Loucy (cell line): ENCODE measurements at regions not wholly inside any gene's neighbourhood (a gene's known extent, or its start where the extent isn't known, plus 50 kb on each side); places are given as distances from the start of the nearest gene placed in this dataset.

ENCODE experiments used
- H2AFZ ChIP-seq: fragments of 200-600 bp; sonication (generic); 2 replicates; pipeline ENCODE4 v1.6.0; 2016; ENCODE audit warnings: antibody characterized with exemption, mild to moderate bottlenecking, low read length, moderate library complexity
- H3F3A ChIP-seq: fragments of 200-600 bp; 2 replicates; pipeline ENCODE4 v1.6.0; 2016; ENCODE audit warnings: antibody characterized with exemption, low read depth, mild to moderate bottlenecking
- H3K27me3 ChIP-seq: fragments of 200-600 bp; sonication (generic); 2 replicates; pipeline ENCODE4 v1.6.1; 2014; ENCODE audit warnings: low read length, mild to moderate bottlenecking; ENCODE audit not compliant: insufficient read depth, poor library complexity, severe bottlenecking
- H3K36me3 ChIP-seq: fragments of 200-600 bp; sonication (generic); 2 replicates; pipeline ENCODE4 v1.6.1; 2016; ENCODE audit warnings: low read length; ENCODE audit not compliant: insufficient read depth
- H3K4me1 ChIP-seq: fragments of 200-600 bp; sonication (generic); 2 replicates; pipeline ENCODE4 v1.5.1; 2014; ENCODE audit warnings: low read length, mild to moderate bottlenecking; ENCODE audit not compliant: insufficient read depth, poor library complexity, severe bottlenecking
- H3K4me2 ChIP-seq: fragments of 200-600 bp; sonication (generic); 2 replicates; pipeline ENCODE4 v1.6.0; 2014; ENCODE audit warnings: antibody characterized with exemption, low read length, low read depth, mild to moderate bottlenecking; ENCODE audit not compliant: poor library complexity, severe bottlenecking
- H3K4me3 ChIP-seq: fragments of 200-600 bp; sonication (generic); 2 replicates; pipeline ENCODE4 v1.5.1; 2014; ENCODE audit warnings: low read length, mild to moderate bottlenecking, mixed read lengths; ENCODE audit not compliant: poor library complexity, severe bottlenecking
- H3K79me2 ChIP-seq: fragments of 200-600 bp; sonication (generic); 2 replicates; pipeline ENCODE4 v1.6.1; 2014; ENCODE audit warnings: low read length; ENCODE audit not compliant: insufficient read depth
- H3K9ac ChIP-seq: fragments of 200-600 bp; sonication (generic); 2 replicates; pipeline ENCODE4 v1.6.0; 2014; ENCODE audit warnings: mild to moderate bottlenecking, low read depth, low read length, moderate library complexity; ENCODE audit not compliant: poor library complexity, severe bottlenecking
- H3K9me2 ChIP-seq: fragments of 200-600 bp; sonication (generic); replicated peaks from 2 replicates; pipeline ENCODE4 v1.6.1; 2016; ENCODE audit warnings: low read depth, low read length, mixed read lengths
- H3K9me3 ChIP-seq: fragments of 200-600 bp; sonication (generic); 2 replicates; pipeline ENCODE4 v1.6.1; 2014; ENCODE audit warnings: mild to moderate bottlenecking, antibody characterized with exemption, low read length, low read depth; ENCODE audit not compliant: insufficient read depth
- H4K20me1 ChIP-seq: fragments of 200-600 bp; sonication (generic); 2 replicates; pipeline ENCODE4 v1.6.0; 2014; ENCODE audit warnings: antibody characterized with exemption, low read length, mild to moderate bottlenecking; ENCODE audit not compliant: insufficient read depth, poor library complexity, severe bottlenecking
- EZH2phosphoT487 ChIP-seq: fragments of 200-600 bp; IDR thresholded peaks from 2 replicates; pipeline ENCODE4 v1.6.1; 2018; ENCODE audit warnings: antibody characterized with exemption, mild to moderate bottlenecking, moderate library complexity, borderline replicate concordance
- TF ChIP-seq, protein P1 (sequence below): fragments of 200-600 bp; sonication (generic); conservative IDR thresholded peaks from 2 replicates; pipeline ENCODE4 v1.5.1; 2014; ENCODE audit warnings: mild to moderate bottlenecking, antibody characterized with exemption, low read length

DNA sequence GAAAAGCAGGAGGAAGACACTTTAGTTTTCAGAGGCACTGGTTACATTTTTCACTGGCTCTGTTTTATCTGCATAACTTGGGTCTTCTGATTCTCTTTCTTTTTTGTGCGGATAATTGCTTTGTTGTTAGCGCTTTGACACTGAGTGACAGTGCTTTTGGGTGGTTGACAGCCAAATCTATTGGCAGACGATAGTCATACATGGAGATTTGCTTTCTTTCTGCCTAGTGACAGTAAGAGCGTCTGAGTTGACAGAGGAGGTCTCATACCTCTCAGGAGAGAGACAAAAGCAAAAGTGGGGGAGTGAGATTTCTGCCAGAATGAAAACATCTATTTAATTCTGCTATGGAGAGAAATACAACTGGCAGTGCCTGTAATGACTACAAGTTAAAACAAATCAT is 2278.0 kb upstream of the WWC1 start:
- Histone ChIP-seq H3K4me2 (no peak overlapping the region), H3K79me2 (no peaks in the 10 kb centered on the region), H4K20me1 (no peaks in the 10 kb centered on the region), H2AFZ (no peak overlapping the region), H3K9me3 (no peaks in the 10 kb centered on the region), H3K9me2 (no peaks in the 10 kb centered on the region), H3K36me3 (no peaks in the 10 kb centered on the region), H3K9ac (no peak overlapping the region), H3K27me3 (no peaks in the 10 kb centered on the region), H3K4me1 (no peaks in the 10 kb centered on the region), H3F3A (no peaks in the 10 kb centered on the region), H3K4me3 (no peak overlapping the region)
- TF ChIP-seq, protein P1, sequence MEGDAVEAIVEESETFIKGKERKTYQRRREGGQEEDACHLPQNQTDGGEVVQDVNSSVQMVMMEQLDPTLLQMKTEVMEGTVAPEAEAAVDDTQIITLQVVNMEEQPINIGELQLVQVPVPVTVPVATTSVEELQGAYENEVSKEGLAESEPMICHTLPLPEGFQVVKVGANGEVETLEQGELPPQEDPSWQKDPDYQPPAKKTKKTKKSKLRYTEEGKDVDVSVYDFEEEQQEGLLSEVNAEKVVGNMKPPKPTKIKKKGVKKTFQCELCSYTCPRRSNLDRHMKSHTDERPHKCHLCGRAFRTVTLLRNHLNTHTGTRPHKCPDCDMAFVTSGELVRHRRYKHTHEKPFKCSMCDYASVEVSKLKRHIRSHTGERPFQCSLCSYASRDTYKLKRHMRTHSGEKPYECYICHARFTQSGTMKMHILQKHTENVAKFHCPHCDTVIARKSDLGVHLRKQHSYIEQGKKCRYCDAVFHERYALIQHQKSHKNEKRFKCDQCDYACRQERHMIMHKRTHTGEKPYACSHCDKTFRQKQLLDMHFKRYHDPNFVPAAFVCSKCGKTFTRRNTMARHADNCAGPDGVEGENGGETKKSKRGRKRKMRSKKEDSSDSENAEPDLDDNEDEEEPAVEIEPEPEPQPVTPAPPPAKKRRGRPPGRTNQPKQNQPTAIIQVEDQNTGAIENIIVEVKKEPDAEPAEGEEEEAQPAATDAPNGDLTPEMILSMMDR, result no peak
- TF ChIP-seq EZH2phosphoT487, result no peak

DNA sequence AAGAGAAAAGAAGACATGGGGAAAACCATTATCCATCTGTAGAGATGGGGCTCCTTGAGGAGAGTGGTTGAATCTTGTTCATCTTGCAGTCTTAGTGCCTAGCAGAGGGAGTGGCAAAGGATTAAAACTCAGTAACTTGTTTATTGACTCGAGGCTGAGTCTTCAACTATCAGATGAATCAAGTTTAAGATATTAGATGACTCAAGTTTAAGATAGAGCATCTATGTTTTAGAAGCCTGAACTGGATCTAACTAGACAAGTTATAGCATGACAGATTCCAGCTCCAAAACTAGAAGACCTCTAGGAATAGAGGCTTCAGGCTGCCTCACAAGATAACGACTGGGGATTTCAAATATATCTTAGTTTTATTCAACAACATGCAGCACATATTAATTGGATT is 2277.2 kb upstream of the WWC1 start:
- no peaks in the 10 kb centered on the region for H3K27me3 ChIP-seq
- H3K79me2 ChIP-seq, result no peaks in the 10 kb centered on the region
- H3K36me3 ChIP-seq, result no peaks in the 10 kb centered on the region
- H3K9me3 ChIP-seq, result no peaks in the 10 kb centered on the region
- no peak overlapping the region for H3K9ac ChIP-seq
- TF ChIP-seq, protein P1, result no peak
- TF ChIP-seq EZH2phosphoT487, result no peak
- no peaks in the 10 kb centered on the region for H4K20me1 ChIP-seq
- H3K4me1 ChIP-seq, result no peaks in the 10 kb centered on the region
- no peaks in the 10 kb centered on the region for H3K9me2 ChIP-seq
- no peak overlapping the region for H3K4me2 ChIP-seq
- no peaks in the 10 kb centered on the region for H3F3A ChIP-seq
- H2AFZ ChIP-seq, result no peak overlapping the region
- H3K4me3 ChIP-seq, result no peak overlapping the region

DNA sequence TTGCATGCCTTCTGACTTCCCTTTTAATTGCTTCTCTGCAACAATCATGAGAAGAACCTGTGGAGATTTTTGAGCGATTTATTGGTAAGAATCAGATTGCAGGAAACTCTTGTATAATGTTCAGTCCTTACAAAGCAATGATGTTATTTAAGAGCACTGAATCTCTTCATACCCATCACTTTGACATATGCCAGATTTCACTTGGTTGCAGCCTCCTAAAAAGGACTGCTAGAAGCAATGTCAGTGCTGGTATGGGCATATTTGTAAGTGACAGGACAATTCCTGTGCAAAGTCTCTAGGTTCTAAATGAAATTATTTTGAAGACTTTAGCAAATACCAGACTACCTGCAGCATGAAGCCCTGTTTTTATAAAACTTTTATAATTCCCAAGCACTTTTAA is 2272.7 kb upstream of the WWC1 start:
- no peaks in the 10 kb centered on the region for H4K20me1 ChIP-seq
- no peak overlapping the region for H3K9ac ChIP-seq
- no peak overlapping the region for H2AFZ ChIP-seq
- no peaks in the 10 kb centered on the region for H3K79me2 ChIP-seq
- H3F3A ChIP-seq, result no peaks in the 10 kb centered on the region
- no peaks in the 10 kb centered on the region for H3K36me3 ChIP-seq
- H3K4me1 ChIP-seq, result peaks cover 3% of the 10 kb centered on the region
- H3K4me3 ChIP-seq, result no peak overlapping the region
- H3K27me3 ChIP-seq, result no peaks in the 10 kb centered on the region
- TF ChIP-seq, protein P1, result no peak
- H3K9me3 ChIP-seq, result no peaks in the 10 kb centered on the region
- H3K9me2 ChIP-seq, result no peaks in the 10 kb centered on the region
- no peak overlapping the region for H3K4me2 ChIP-seq
